ENCODE measurements at regions not wholly inside any gene's neighbourhood (a gene's known extent, or its start where the extent isn't known, plus 50 kb on each side); places are given as distances from the start of the nearest gene placed in this dataset.

DNA sequence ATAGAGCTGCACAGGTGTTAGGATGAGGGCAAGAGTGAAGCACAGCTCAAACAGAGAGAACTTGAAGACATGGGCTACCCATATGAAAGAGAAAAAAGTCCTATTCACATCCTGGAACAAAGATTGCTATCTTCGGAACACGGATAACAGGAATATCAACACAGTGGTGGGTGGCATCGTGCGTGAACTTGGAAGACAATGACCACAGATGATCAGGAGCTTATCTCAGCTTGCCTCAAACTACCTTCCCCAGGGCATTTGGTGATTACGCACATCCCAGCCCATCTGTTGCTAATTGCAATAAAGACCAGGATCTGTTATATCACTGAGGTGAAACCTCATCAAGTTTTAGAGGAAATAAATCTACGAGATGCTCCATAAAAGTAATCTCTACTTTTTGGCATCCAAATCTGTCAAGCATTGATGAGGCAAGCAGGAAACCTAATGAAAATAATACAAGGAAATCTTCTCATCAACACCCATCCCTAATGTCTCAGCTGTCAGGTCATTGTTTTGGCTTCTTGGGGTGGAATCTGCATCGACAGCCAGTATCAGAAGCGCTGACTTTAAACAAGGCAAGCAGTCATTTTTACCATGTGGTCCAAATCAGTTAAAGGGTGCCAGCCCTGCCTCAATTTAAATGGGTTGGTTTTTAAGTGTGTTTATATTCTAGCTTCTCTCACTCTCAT lies 188.2 kb downstream of the SPCS3 start:
- WGBS, 5 donors, result 83 to 90% (median 86%) methylated on average over 8 of the region's 8 CpGs
- DNase-seq, result no peak
- TF ChIP-seq EP300 (IDR thresholded peaks at IDR 0.05) (no peak), CTCF (IDR thresholded peaks at IDR 0.05) (no peak)
- Histone ChIP-seq H3K9me3 (no peaks in the 10 kb centered on the region), H3K27ac (no peak overlapping the region), H3K4me1 (no peaks in the 10 kb centered on the region), H3K27me3 (no peaks in the 10 kb centered on the region), H3K36me3 (no peaks in the 10 kb centered on the region), H3K4me3 (no peak overlapping the region)
- intact Hi-C loops (cut with DNase I; ENCODE audit: low total_unique reads), result no loop called here

- intact Hi-C loops (cut with DNase I; ENCODE audit: low total_unique reads), result no loop called here
- Histone ChIP-seq H3K4me1 (no peaks in the 10 kb centered on the region), H3K36me3 (no peaks in the 10 kb centered on the region), H3K27ac (no peak overlapping the region), H3K4me3 (no peak overlapping the region), H3K27me3 (no peaks in the 10 kb centered on the region), H3K9me3 (peaks cover 0 to 5% (median 0%) of the 10 kb centered on the region in 4 donors)
- WGBS, 5 donors, result 30 to 45% (median 39%) methylated on average over 4 of the region's 4 CpGs
- no peak for DNase-seq
- TF ChIP-seq CTCF (IDR thresholded peaks at IDR 0.05) (no peak), POLR2A (IDR thresholded peaks at IDR 0.05) (no peak), EP300 (IDR thresholded peaks at IDR 0.05) (no peak), POLR2AphosphoS5 (IDR thresholded peaks at IDR 0.05) (no peak)
Observed at GRCh38 chr4:176508780-176509331, 189.1 kb downstream of the SPCS3 start.

DNA sequence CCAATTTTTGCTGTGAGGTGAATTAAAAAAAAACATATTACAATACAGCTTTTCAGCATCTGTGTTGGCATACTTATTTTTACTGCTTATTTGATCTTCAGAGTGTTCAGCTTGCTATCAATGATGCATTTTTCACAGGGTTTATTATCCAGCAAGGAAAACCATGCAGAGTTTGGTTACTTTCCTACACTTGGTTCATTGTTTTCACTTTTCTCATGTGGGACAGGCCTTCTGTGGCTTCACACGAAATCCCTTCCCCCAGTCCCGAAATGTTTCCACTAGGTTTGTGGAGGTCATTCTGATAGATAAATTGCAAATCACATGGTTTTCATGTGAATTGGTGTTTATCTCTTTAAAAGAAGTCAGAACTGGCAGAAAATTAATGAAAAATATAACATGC lies 205.8 kb downstream of the SPCS3 start:
- intact Hi-C loops (cut with DNase I; ENCODE audit: low total_unique reads), result no loop called here
- Histone ChIP-seq H3K36me3 (no peaks in the 10 kb centered on the region), H3K4me3 (no peak overlapping the region), H3K4me1 (no peaks in the 10 kb centered on the region), H3K9me3 (no peaks in the 10 kb centered on the region), H3K27me3 (no peaks in the 10 kb centered on the region), H3K27ac (no peak overlapping the region)
- WGBS, 5 donors, result 56 to 74% (median 68%) methylated on average over 2 of the region's 2 CpGs
- no peak for TF ChIP-seq POLR2A (IDR thresholded peaks at IDR 0.05)
- TF ChIP-seq CTCF (IDR thresholded peaks at IDR 0.05), result no peak
- no peak for TF ChIP-seq POLR2AphosphoS5 (IDR thresholded peaks at IDR 0.05)
- no peak for TF ChIP-seq EP300 (IDR thresholded peaks at IDR 0.05)
- DNase-seq, result no peak

DNA sequence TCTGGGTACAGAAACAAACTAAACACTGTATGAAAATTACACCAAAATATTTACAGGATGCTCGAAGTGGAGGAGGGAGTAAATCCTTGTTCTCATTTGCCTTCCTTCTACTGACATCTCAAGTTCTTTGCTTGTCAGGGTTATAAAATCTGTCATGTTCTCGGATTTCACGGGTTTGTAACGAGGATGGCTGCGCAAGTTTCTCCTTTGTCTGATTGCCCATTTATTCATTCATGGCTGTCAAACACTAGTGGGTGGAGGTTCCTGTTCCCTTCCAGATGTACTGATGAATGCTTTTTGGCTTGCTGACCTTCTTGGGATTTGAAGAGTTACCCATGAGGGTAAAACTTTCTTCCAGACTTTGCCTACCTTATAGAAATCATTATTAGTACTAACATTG lies 206.9 kb downstream of the SPCS3 start:
- 31 to 54% (median 38%) methylated on average over 5 of the region's 5 CpGs for WGBS, 5 donors

More for the DNA sequence above, 206.9 kb downstream of the SPCS3 start:
- intact Hi-C loops (cut with DNase I; ENCODE audit: low total_unique reads), result no loop called here
- Histone ChIP-seq H3K36me3 (no peaks in the 10 kb centered on the region), H3K27ac (no peak overlapping the region), H3K27me3 (no peaks in the 10 kb centered on the region), H3K4me1 (no peaks in the 10 kb centered on the region), H3K4me3 (no peak overlapping the region), H3K9me3 (no peaks in the 10 kb centered on the region)
- no peak for TF ChIP-seq POLR2A (IDR thresholded peaks at IDR 0.05)
- TF ChIP-seq POLR2AphosphoS5 (IDR thresholded peaks at IDR 0.05), result no peak
- no peak for TF ChIP-seq CTCF (IDR thresholded peaks at IDR 0.05)
- no peak for TF ChIP-seq EP300 (IDR thresholded peaks at IDR 0.05)
- no peak for DNase-seq

Measured in stomach (tissue), 8 donors.